ENCODE measurements at regions not wholly inside any gene's neighbourhood (a gene's known extent, or its start where the extent isn't known, plus 50 kb on each side); places are given as distances from the start of the nearest gene placed in this dataset.

- Histone ChIP-seq H3K27me3 (replicated peaks in 1 of 7) (peaks cover 0 to 21% (median 0%) of the 10 kb centered on the region in 7 donors), H3K36me3 (no peaks in the 10 kb centered on the region), H3K27ac (no peak overlapping the region), H3K9me3 (no peaks in the 10 kb centered on the region), H3K4me1 (no peaks in the 10 kb centered on the region), H3K4me3 (no peak overlapping the region)
- 93 to 97% (median 96%) methylated on average over 12 of the region's 12 CpGs for WGBS, 5 donors
- no peak for DNase-seq
- intact Hi-C loops (cut with DNase I; ENCODE audit: low total_unique reads) = no loop called here
- no peak for TF ChIP-seq POLR2AphosphoS5 (IDR thresholded peaks at IDR 0.05)
- TF ChIP-seq CTCF (IDR thresholded peaks at IDR 0.05 in 8 of 11, conservative IDR thresholded peaks at IDR 0.05 in 3 of 11) = no peak
- TF ChIP-seq POLR2A (IDR thresholded peaks at IDR 0.05) = no peak
Measured at GRCh38 chr22:48558016-48558415, 1269.7 kb downstream of the BRD1 start.

- TF ChIP-seq POLR2A (IDR thresholded peaks at IDR 0.05) (no peak), POLR2AphosphoS5 (IDR thresholded peaks at IDR 0.05) (no peak), CTCF (IDR thresholded peaks at IDR 0.05 in 8 of 11, conservative IDR thresholded peaks at IDR 0.05 in 3 of 11) (no peak)
- Histone ChIP-seq H3K4me1 (no peaks in the 10 kb centered on the region), H3K27ac (no peak overlapping the region), H3K27me3 (replicated peaks in 1 of 7) (peaks cover 0 to 27% (median 0%) of the 10 kb centered on the region in 7 donors), H3K4me3 (no peak overlapping the region), H3K9me3 (no peaks in the 10 kb centered on the region), H3K36me3 (no peaks in the 10 kb centered on the region)
- no peak for DNase-seq
- 80 to 93% (median 89%) methylated on average over 10 to 11 of the region's 11 CpGs for WGBS, 5 donors
- intact Hi-C loops (cut with DNase I; ENCODE audit: low total_unique reads) = no loop called here
Measured at GRCh38 chr22:48557473-48557872, 1270.2 kb downstream of the BRD1 start.

GRCh38 chr22:48556751-48557150, 1270.9 kb downstream of the BRD1 start:
- H3K36me3 ChIP-seq = no peaks in the 10 kb centered on the region
- H3K27ac ChIP-seq = no peak overlapping the region
- DNase-seq = no peak
- H3K9me3 ChIP-seq = no peaks in the 10 kb centered on the region
- no peak for TF ChIP-seq POLR2AphosphoS5 (IDR thresholded peaks at IDR 0.05)
- no peak for TF ChIP-seq POLR2A (IDR thresholded peaks at IDR 0.05)
- no peak for TF ChIP-seq CTCF (IDR thresholded peaks at IDR 0.05 in 8 of 11, conservative IDR thresholded peaks at IDR 0.05 in 3 of 11)
- intact Hi-C loops (cut with DNase I; ENCODE audit: low total_unique reads) = no loop called here
- 89 to 91% (median 91%) methylated on average over 9 to 12 of the region's 12 CpGs for WGBS, 5 donors
- H3K27me3 ChIP-seq (replicated peaks in 1 of 7) = peaks cover 0 to 34% (median 0%) of the 10 kb centered on the region in 7 donors
- no peak overlapping the region for H3K4me3 ChIP-seq
- no peaks in the 10 kb centered on the region for H3K4me1 ChIP-seq

GRCh38 chr22:48556222-48556621, 1271.5 kb downstream of the BRD1 start:
- H3K27ac ChIP-seq = no peak overlapping the region
- H3K9me3 ChIP-seq = no peaks in the 10 kb centered on the region
- WGBS, 5 donors = 81 to 94% (median 90%) methylated on average over 7 to 8 of the region's 8 CpGs
- H3K27me3 ChIP-seq (replicated peaks in 1 of 7) = peaks cover 0 to 39% (median 0%) of the 10 kb centered on the region in 7 donors
- H3K4me3 ChIP-seq = no peak overlapping the region
- intact Hi-C loops (cut with DNase I; ENCODE audit: low total_unique reads) = no loop called here
- DNase-seq = no peak
- H3K36me3 ChIP-seq = no peaks in the 10 kb centered on the region
- TF ChIP-seq CTCF (IDR thresholded peaks at IDR 0.05 in 8 of 11, conservative IDR thresholded peaks at IDR 0.05 in 3 of 11) = no peak
- H3K4me1 ChIP-seq = no peaks in the 10 kb centered on the region

Data from spleen (tissue), 11 donors.